K562 (cell line): ENCODE measurements at regions not wholly inside any gene's neighbourhood (a gene's known extent, or its start where the extent isn't known, plus 50 kb on each side); places are given as distances from the start of the nearest gene placed in this dataset.

Experiments used
- ATAC-seq: fragments of 200-7000 bp; cut with Tn5 transposase; 3 replicates; pipeline ENCODE4 v1.9.1; 2020; ENCODE audit warnings: moderate library complexity
- BruUV-seq: library from RNA; stranded (reverse); fragments of 400-500 nt; replicated peaks from 2 replicates; lab custom pipeline; 2021; lab: Mats Ljungman, UMichigan
- CTCF ChIA-PET: fragments of 300-600 bp; formaldehyde crosslinking; extraction: SDS; loops from one replicate; lab custom pipeline; 2021; ENCODE audit warnings: low intra/inter-chr PET ratio; lab: Yijun Ruan, JAX
- POLR2A ChIA-PET: fragments of 300-600, 350-650 bp; sonication (Branson Sonifier 250); formaldehyde crosslinking; extraction: SDS; loops from one replicate; lab custom pipeline; 2021; ENCODE audit warnings: antibody characterized with exemption, inconsistent platforms; lab: Yijun Ruan, JAX
- DNase-seq, 4 experiments: peaks; one replicate each; pipeline versions ENCODE4 v3.0.0 to v3.0.0-alpha.2; 2011 to 2018; ENCODE audit warnings: low spot score in 3 of 4, mixed read lengths in 3 of 4; ENCODE audit errors: extremely low read depth in 1 of 4
- FAIRE-seq: peaks from 2 replicates; lab custom pipeline; 2011; peaks lifted over from hg19 to GRCh38; lab: Jason Lieb, UNC
- H2AFZ ChIP-seq: 2 replicates; pipeline ENCODE4 v1.6.0; 2011; ENCODE audit warnings: low read depth, low read length, control low read depth, inconsistent platforms
- H3K27ac ChIP-seq: fragments of 200-600 bp; 3 replicates; pipeline ENCODE4 v1.8.0; 2011; ENCODE audit warnings: low read depth, mild to moderate bottlenecking, control low read depth, inconsistent platforms, low read length, moderate library complexity, mixed read lengths; ENCODE audit errors: extremely low read depth
- H3K27me3 ChIP-seq, 2 experiments: fragments of 300-600 bp in 1 of 2; 2 replicates in 1 of 2; 3 replicates in 1 of 2; pipeline versions ENCODE4 v1.6.0 to v1.8.0; 2011; ENCODE audit warnings: inconsistent platforms in 2 of 2, low read length in 2 of 2, mild to moderate bottlenecking in 1 of 2, mixed read lengths in 1 of 2, moderate library complexity in 1 of 2; ENCODE audit not compliant: control insufficient read depth in 2 of 2, insufficient read depth in 2 of 2
- H3K36me3 ChIP-seq: fragments of 300-600 bp; 3 replicates; pipeline ENCODE4 v1.8.0; 2011; ENCODE audit warnings: mild to moderate bottlenecking, low read length, inconsistent platforms; ENCODE audit not compliant: control insufficient read depth, insufficient read depth
- H3K4me1 ChIP-seq, 2 experiments: fragments of 200-600 bp in 1 of 2; replicated peaks in 1 of 2; 2 replicates in 1 of 2; 3 replicates in 1 of 2; pipeline versions ENCODE4 v1.5.1 to v1.8.0; 2011; ENCODE audit warnings: inconsistent platforms in 2 of 2, low read length in 2 of 2, mild to moderate bottlenecking in 1 of 2, mixed read lengths in 1 of 2, moderate library complexity in 1 of 2; ENCODE audit not compliant: control insufficient read depth in 2 of 2, insufficient read depth in 2 of 2
- H3K4me2 ChIP-seq: 2 replicates; pipeline ENCODE4 v1.6.1; 2011; ENCODE audit warnings: low read length, control low read depth, inconsistent platforms, mixed read lengths; ENCODE audit not compliant: insufficient read depth
- H3K4me3 ChIP-seq: fragments of 200-600 bp; sonication (generic), shearing (Covaris generic); 2 replicates; pipeline ENCODE4 v1.5.1; 2016; ENCODE audit warnings: control low read depth, inconsistent platforms
- H3K79me2 ChIP-seq: fragments of 200-600 bp; 3 replicates; pipeline ENCODE4 v1.8.0; 2011; ENCODE audit warnings: low read length, inconsistent platforms; ENCODE audit not compliant: control insufficient read depth, insufficient read depth
- H3K9ac ChIP-seq, 2 experiments: 2 replicates each; pipeline versions ENCODE4 v1.6.0 to v1.6.1; 2011; ENCODE audit warnings: low read depth in 2 of 2, low read length in 2 of 2, control low read depth in 1 of 2, inconsistent platforms in 1 of 2, mild to moderate bottlenecking in 1 of 2, mixed read lengths in 1 of 2; ENCODE audit not compliant: insufficient read depth in 1 of 2
- H3K9me1 ChIP-seq: one replicate; pipeline ENCODE4 v1.6.0; 2011; ENCODE audit warnings: inconsistent platforms, mild to moderate bottlenecking, low read length, moderate library complexity; ENCODE audit not compliant: control insufficient read depth, insufficient read depth
- H3K9me3 ChIP-seq: replicated peaks from 2 replicates; pipeline ENCODE4 v1.5.1; 2011; ENCODE audit warnings: low read depth, low read length, inconsistent platforms; ENCODE audit not compliant: control insufficient read depth, insufficient read depth
- H4K20me1 ChIP-seq: replicated peaks from 2 replicates; pipeline ENCODE4 v1.6.1; 2011; ENCODE audit warnings: low read length, inconsistent platforms, mixed read lengths; ENCODE audit not compliant: control insufficient read depth, insufficient read depth
- KLF13 ChIP-seq: fragments of 450-650 bp; IDR thresholded peaks from 2 replicates; pipeline ENCODE4 v1.6.1; 2016; ENCODE audit warnings: missing genetic modification characterization, low read depth, mild to moderate bottlenecking, missing compliant biosample characterization, moderate library complexity, borderline replicate concordance
- MCM5 ChIP-seq: fragments of 450-650 bp; IDR thresholded peaks from 2 replicates; pipeline ENCODE4 v1.6.1; 2016; ENCODE audit warnings: low read depth
- MCM7 ChIP-seq, 2 experiments: fragments of 450-650 bp; IDR thresholded peaks; 2 replicates each; pipeline ENCODE4 v1.6.1; 2016 to 2018
- MTA2 ChIP-seq: fragments of 450-650 bp; IDR thresholded peaks from 2 replicates; pipeline ENCODE4 v1.6.1; 2016; ENCODE audit warnings: low read depth
- NFIX ChIP-seq: fragments of 250-450 bp; sonication (Bioruptor Pico); IDR thresholded peaks from 2 replicates; pipeline ENCODE4 v1.4.0; 2020; ENCODE audit warnings: low read depth, mild to moderate bottlenecking, moderate library complexity
- RCOR1 ChIP-seq, 2 experiments: IDR thresholded peaks; 2 replicates each; pipeline ENCODE4 v1.6.1; 2012; ENCODE audit warnings: low read depth in 2 of 2, low read length in 2 of 2, borderline replicate concordance in 1 of 2, improper control_type of control experiment in 1 of 2
- ZNF212 ChIP-seq: fragments of 450-650 bp; formaldehyde crosslinking; IDR thresholded peaks from 2 replicates; pipeline ENCODE4 v1.4.0; 2020; ENCODE audit warnings: mild to moderate bottlenecking
- ZNF274 ChIP-seq: IDR thresholded peaks from 2 replicates; pipeline ENCODE4 v1.6.1; 2011; ENCODE audit warnings: low read depth, mild to moderate bottlenecking, low read length, moderate library complexity, borderline replicate concordance
- WGBS: fragments of 100-300 bp; shearing (Covaris generic); methylation state at CpG from one replicate; pipeline ENCODE4 v1.1.6; 2016; ENCODE audit warnings: low coverage, mixed read lengths; ENCODE audit not compliant: insufficient coverage; ENCODE audit errors: missing lambda C conversion rate; 5-methylcytosine and 5-hydroxymethylcytosine counted together
- in situ Hi-C: fragments of 300-500 bp; cut with MboI; formaldehyde crosslinking; loops from 4 replicates; pipeline ENCODE4 v1.15.0; 2018; ENCODE audit warnings: inconsistent platforms, mixed read lengths
- intact Hi-C: fragments of 100-400 bp; cut with micrococcal nuclease; formaldehyde crosslinking; loops from 2 replicates; pipeline ENCODE4 v1.14.2; 2022
- TF ChIP-seq, protein P1 (sequence below): fragments of 450-650 bp; formaldehyde crosslinking; IDR thresholded peaks from 2 replicates; pipeline ENCODE4 v1.4.0; 2022; ENCODE audit warnings: missing genetic modification characterization
- TF ChIP-seq, protein P2 (sequence below): fragments of 450-650 bp; IDR thresholded peaks from 2 replicates; pipeline ENCODE4 v1.6.1; 2017; ENCODE audit warnings: antibody characterized with exemption
- TF ChIP-seq, protein P3 (sequence below): sonication (generic); formaldehyde crosslinking; IDR thresholded peaks from 2 replicates; pipeline ENCODE4 v1.8.0; 2022; ENCODE audit warnings: mild to moderate bottlenecking, missing genetic modification reagents
- TF ChIP-seq, protein P4 (sequence below), 2 experiments: fragments of 450-650 bp in 1 of 2; sonication (generic) in 1 of 2; formaldehyde crosslinking in 1 of 2; IDR thresholded peaks in 1 of 2; conservative IDR thresholded peaks in 1 of 2; 2 replicates each; pipeline versions ENCODE4 v1.6.1 to v1.8.1; 2016 to 2023; ENCODE audit warnings: mild to moderate bottlenecking in 2 of 2, moderate library complexity in 2 of 2, inconsistent platforms in 1 of 2, missing genetic modification reagents in 1 of 2

DNA sequence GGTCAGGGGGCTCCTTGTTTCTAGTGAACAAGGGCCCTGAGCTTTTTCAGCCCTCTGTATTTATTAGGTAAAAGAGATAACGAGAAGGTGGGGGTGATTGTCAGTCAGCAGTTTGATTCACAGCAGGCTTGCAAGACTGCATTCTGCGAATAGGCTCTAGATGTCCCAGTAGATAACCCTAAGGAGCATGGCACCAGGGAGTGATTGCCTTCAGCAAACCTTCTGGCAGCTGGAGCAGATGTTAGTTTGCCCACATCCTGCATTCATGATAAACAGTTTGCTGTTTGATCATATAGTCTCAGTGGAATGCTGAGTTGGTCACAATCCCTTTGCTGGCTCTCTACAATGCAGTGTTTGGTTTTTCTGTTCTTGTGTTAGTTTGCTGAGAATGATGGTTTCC lies 161.3 kb upstream of the GADL1 start:
- Histone ChIP-seq H3K9me3 (no peaks in the 10 kb centered on the region), H3K79me2 (no peaks in the 10 kb centered on the region), H3K9me1 (no peaks in the 10 kb centered on the region), H2AFZ (no peak overlapping the region), H3K36me3 (no peaks in the 10 kb centered on the region), H4K20me1 (no peaks in the 10 kb centered on the region), H3K27me3 (no peaks in the 10 kb centered on the region)
- POLR2A ChIA-PET: no interaction called here
- in situ Hi-C loops: no loop called here
- WGBS: 4% methylated on average over 2 of the region's 2 CpGs
- CTCF ChIA-PET: no interaction called here
- TF ChIP-seq KLF13 (tag): no peak
- no peak for TF ChIP-seq ZNF212 (CRISPR knock-in tag)
- TF ChIP-seq ZNF274: no peak
- TF ChIP-seq MTA2: no peak
- TF ChIP-seq MCM7 (IDR thresholded peaks at IDR 0.05): no peak
- TF ChIP-seq, all 486 proteins: peak for 0
- BruUV-seq: no TSS peak
- ATAC-seq (no peak), DNase-seq (no peak), FAIRE-seq (no peak)
- no peak overlapping the region for H3K4me2 ChIP-seq
- intact Hi-C loops: no loop called here
- no peak overlapping the region for H3K9ac ChIP-seq
- H3K4me3 ChIP-seq: no peak overlapping the region
- no peaks in the 10 kb centered on the region for H3K4me1 ChIP-seq
- no peak overlapping the region for H3K27ac ChIP-seq

DNA sequence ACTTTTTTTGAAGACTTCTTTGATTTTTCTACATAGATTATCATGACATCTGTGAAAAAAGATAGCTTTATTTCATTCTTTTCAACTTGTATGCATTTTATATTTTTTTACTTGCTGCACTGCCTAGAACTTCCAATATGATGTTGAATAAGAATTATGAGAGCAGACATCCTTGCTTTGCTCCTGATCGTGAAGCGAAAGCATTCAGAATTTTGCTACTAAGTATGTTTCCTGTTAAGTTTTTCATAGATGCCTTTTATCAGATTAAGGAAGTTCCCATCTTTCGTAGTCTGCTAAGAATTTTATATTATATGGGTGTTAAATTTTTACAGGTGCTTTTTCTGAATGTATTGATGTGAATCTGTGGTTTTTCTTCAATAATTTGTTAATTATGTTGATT lies 163.4 kb upstream of the GADL1 start:
- no peak overlapping the region for H3K27ac ChIP-seq
- WGBS: 7% methylated on average over 3 of the region's 3 CpGs
- no peaks in the 10 kb centered on the region for H3K4me1 ChIP-seq
- no peak overlapping the region for H3K9ac ChIP-seq
- CTCF ChIA-PET: no interaction called here
- ATAC-seq (no peak), FAIRE-seq (no peak), DNase-seq (no peak)
- H3K4me3 ChIP-seq: no peak overlapping the region
- BruUV-seq: no TSS peak
- no peaks in the 10 kb centered on the region for H3K36me3 ChIP-seq
- no peaks in the 10 kb centered on the region for H4K20me1 ChIP-seq
- no peaks in the 10 kb centered on the region for H3K9me1 ChIP-seq
- no peaks in the 10 kb centered on the region for H3K9me3 ChIP-seq
- intact Hi-C loops (no loop called here), in situ Hi-C loops (no loop called here)
- no peaks in the 10 kb centered on the region for H3K79me2 ChIP-seq
- POLR2A ChIA-PET: interaction anchor here (0.6 kb wide), 1 partner anchor 12 kb away, joined by 3 read pairs; no protein-coding TSS in a partner anchor
- no peak overlapping the region for H2AFZ ChIP-seq
- no peaks in the 10 kb centered on the region for H3K27me3 ChIP-seq
- no peak overlapping the region for H3K4me2 ChIP-seq
- TF ChIP-seq, protein P1, sequence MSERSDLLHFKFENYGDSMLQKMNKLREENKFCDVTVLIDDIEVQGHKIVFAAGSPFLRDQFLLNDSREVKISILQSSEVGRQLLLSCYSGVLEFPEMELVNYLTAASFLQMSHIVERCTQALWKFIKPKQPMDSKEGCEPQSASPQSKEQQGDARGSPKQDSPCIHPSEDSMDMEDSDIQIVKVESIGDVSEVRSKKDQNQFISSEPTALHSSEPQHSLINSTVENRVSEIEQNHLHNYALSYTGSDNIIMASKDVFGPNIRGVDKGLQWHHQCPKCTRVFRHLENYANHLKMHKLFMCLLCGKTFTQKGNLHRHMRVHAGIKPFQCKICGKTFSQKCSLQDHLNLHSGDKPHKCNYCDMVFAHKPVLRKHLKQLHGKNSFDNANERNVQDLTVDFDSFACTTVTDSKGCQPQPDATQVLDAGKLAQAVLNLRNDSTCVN (CRISPR knock-in tag): no peak
- TF ChIP-seq, protein P2, sequence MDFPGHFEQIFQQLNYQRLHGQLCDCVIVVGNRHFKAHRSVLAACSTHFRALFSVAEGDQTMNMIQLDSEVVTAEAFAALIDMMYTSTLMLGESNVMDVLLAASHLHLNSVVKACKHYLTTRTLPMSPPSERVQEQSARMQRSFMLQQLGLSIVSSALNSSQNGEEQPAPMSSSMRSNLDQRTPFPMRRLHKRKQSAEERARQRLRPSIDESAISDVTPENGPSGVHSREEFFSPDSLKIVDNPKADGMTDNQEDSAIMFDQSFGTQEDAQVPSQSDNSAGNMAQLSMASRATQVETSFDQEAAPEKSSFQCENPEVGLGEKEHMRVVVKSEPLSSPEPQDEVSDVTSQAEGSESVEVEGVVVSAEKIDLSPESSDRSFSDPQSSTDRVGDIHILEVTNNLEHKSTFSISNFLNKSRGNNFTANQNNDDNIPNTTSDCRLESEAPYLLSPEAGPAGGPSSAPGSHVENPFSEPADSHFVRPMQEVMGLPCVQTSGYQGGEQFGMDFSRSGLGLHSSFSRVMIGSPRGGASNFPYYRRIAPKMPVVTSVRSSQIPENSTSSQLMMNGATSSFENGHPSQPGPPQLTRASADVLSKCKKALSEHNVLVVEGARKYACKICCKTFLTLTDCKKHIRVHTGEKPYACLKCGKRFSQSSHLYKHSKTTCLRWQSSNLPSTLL: no peak
- TF ChIP-seq, protein P3, sequence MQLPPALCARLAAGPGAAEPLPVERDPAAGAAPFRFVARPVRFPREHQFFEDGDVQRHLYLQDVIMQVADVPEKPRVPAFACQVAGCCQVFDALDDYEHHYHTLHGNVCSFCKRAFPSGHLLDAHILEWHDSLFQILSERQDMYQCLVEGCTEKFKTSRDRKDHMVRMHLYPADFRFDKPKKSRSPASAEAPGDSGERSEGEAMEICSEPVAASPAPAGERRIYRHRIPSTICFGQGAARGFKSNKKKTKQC (CRISPR knock-in tag): no peak
- TF ChIP-seq NFIX (CRISPR knock-in tag) (no peak), RCOR1 (IDR thresholded peaks at IDR 0.05; ENCODE audit: borderline replicate concordance in 1 of 2, low read depth in 2 of 2, low read length in 2 of 2) (no peak), MCM5 (no peak)
- TF ChIP-seq, protein P4, sequence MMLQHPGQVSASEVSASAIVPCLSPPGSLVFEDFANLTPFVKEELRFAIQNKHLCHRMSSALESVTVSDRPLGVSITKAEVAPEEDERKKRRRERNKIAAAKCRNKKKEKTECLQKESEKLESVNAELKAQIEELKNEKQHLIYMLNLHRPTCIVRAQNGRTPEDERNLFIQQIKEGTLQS (IDR thresholded peaks at IDR 0.05): no peak
- TF ChIP-seq, protein P4 (CRISPR knock-in tag; conservative IDR thresholded peaks at IDR 0.05): no peak
